Nephron (organoid): ENCODE measurements at regions not wholly inside any gene's neighbourhood (a gene's known extent, or its start where the extent isn't known, plus 50 kb on each side); places are given as distances from the start of the nearest gene placed in this dataset.

Source experiments
- H3K27ac Mint-ChIP-seq, 3 experiments: 2 replicates each; pipeline ENCODE4 v1.8.0; 2020; ENCODE audit warnings: mixed read lengths in 3 of 3, mild to moderate bottlenecking in 2 of 3, moderate library complexity in 1 of 3
- H3K27me3 Mint-ChIP-seq: 2 replicates; pipeline ENCODE4 v1.8.0; 2021; ENCODE audit warnings: low read depth, mild to moderate bottlenecking, moderate library complexity, mixed read lengths
- H3K36me3 Mint-ChIP-seq: 2 replicates; pipeline ENCODE4 v1.8.0; 2020; ENCODE audit warnings: low read depth, mixed read lengths
- H3K4me1 Mint-ChIP-seq: 2 replicates; pipeline ENCODE4 v1.8.0; 2020; ENCODE audit warnings: mixed read lengths
- H3K4me3 Mint-ChIP-seq, 3 experiments: 2 replicates each; pipeline ENCODE4 v1.8.0; 2020; ENCODE audit warnings: mild to moderate bottlenecking in 3 of 3, mixed read lengths in 3 of 3, moderate library complexity in 2 of 3
- H3K9me3 Mint-ChIP-seq: 2 replicates; pipeline ENCODE4 v1.8.0; 2020; ENCODE audit warnings: mixed read lengths
- CTCF ChIP-seq, 3 experiments: fragments of 200-600 bp; sonication (generic); IDR thresholded peaks; one replicate each; pipeline ENCODE4 v1.5.0; 2021; ENCODE audit warnings: antibody characterized with exemption in 3 of 3; ENCODE audit not compliant: unreplicated experiment in 3 of 3

- Mint-ChIP-seq H3K4me1 (no peaks in the 10 kb centered on the region), H3K4me3 (no peak overlapping the region), H3K9me3 (no peaks in the 10 kb centered on the region), H3K36me3 (no peaks in the 10 kb centered on the region), H3K27ac (no peak overlapping the region), H3K27me3 (no peaks in the 10 kb centered on the region)
- no peak for TF ChIP-seq CTCF (IDR thresholded peaks at IDR 0.05; ENCODE audit: unreplicated experiment in 3 of 3)
These were observed 365.5 kb downstream of the GBA3 start for GRCh38 chr4:23058165-23058776.

- Mint-ChIP-seq H3K4me1 (no peaks in the 10 kb centered on the region), H3K4me3 (no peak overlapping the region), H3K27me3 (no peaks in the 10 kb centered on the region), H3K27ac (no peak overlapping the region), H3K9me3 (no peaks in the 10 kb centered on the region), H3K36me3 (no peaks in the 10 kb centered on the region)
- TF ChIP-seq CTCF (IDR thresholded peaks at IDR 0.05; ENCODE audit: unreplicated experiment in 3 of 3), result no peak
These were observed 348.8 kb downstream of the GBA3 start for GRCh38 chr4:23041501-23041900.

- TF ChIP-seq CTCF (IDR thresholded peaks at IDR 0.05; ENCODE audit: unreplicated experiment in 3 of 3), result no peak
- no peak overlapping the region for H3K4me3 Mint-ChIP-seq
These were observed 347.8 kb downstream of the GBA3 start for GRCh38 chr4:23040539-23040938.

GRCh38 chr4:23039818-23040217 lies 347.1 kb downstream of the GBA3 start:
- no peaks in the 10 kb centered on the region for H3K9me3 Mint-ChIP-seq
- H3K4me1 Mint-ChIP-seq, result peaks cover 1% of the 10 kb centered on the region
- H3K4me3 Mint-ChIP-seq, result no peak overlapping the region

More at GRCh38 chr4:23040539-23040938, 347.8 kb downstream of the GBA3 start:
- no peaks in the 10 kb centered on the region for H3K27me3 Mint-ChIP-seq
- no peak overlapping the region for H3K27ac Mint-ChIP-seq
- H3K4me1 Mint-ChIP-seq, result no peaks in the 10 kb centered on the region
- H3K36me3 Mint-ChIP-seq, result no peaks in the 10 kb centered on the region
- H3K9me3 Mint-ChIP-seq, result no peaks in the 10 kb centered on the region

GRCh38 chr4:23038626-23039491 lies 346.1 kb downstream of the GBA3 start:
- Mint-ChIP-seq H3K27ac (no peak overlapping the region), H3K36me3 (no peaks in the 10 kb centered on the region), H3K4me1 (peaks cover 7% of the 10 kb centered on the region), H3K9me3 (no peaks in the 10 kb centered on the region), H3K27me3 (no peaks in the 10 kb centered on the region), H3K4me3 (no peak overlapping the region)
- no peak for TF ChIP-seq CTCF (IDR thresholded peaks at IDR 0.05; ENCODE audit: unreplicated experiment in 3 of 3)

More at GRCh38 chr4:23039818-23040217, 347.1 kb downstream of the GBA3 start:
- Mint-ChIP-seq H3K36me3 (no peaks in the 10 kb centered on the region), H3K27ac (no peak overlapping the region), H3K27me3 (no peaks in the 10 kb centered on the region)
- no peak for TF ChIP-seq CTCF (IDR thresholded peaks at IDR 0.05; ENCODE audit: unreplicated experiment in 3 of 3)
